ENCODE measurements at regions not wholly inside any gene's neighbourhood (a gene's known extent, or its start where the extent isn't known, plus 50 kb on each side); places are given as distances from the start of the nearest gene placed in this dataset.

GRCh38 chr4:33470805-33471204 is 2750.6 kb downstream of the PCDH7 start:
- no peak for DNase-seq (ENCODE audit: unreplicated experiment)
- H3K27me3 Mint-ChIP-seq (ENCODE audit: insufficient read depth, unreplicated experiment): no peaks in the 10 kb centered on the region
- H3K4me1 Mint-ChIP-seq (ENCODE audit: insufficient read depth, unreplicated experiment): no peaks in the 10 kb centered on the region
- H3K36me3 Mint-ChIP-seq (ENCODE audit: insufficient read depth, unreplicated experiment): no peaks in the 10 kb centered on the region
- H3K4me3 Mint-ChIP-seq (ENCODE audit: unreplicated experiment): no peak overlapping the region
- H3K27ac Mint-ChIP-seq (ENCODE audit: low read depth, unreplicated experiment): no peak overlapping the region
- no TSS peak for BruUV-seq (replicated peaks)
- ChIA-PET POLR2A (interaction anchor here (0.6 to 0.7 kb wide), 2 partner anchors 17 to 47 kb away, joined by 3 read pairs; no protein-coding TSS in a partner anchor), CTCF (interaction anchor here (0.7 kb wide), 1 partner anchor 1114 kb away, joined by 3 read pairs; no protein-coding TSS in a partner anchor)
- no peaks in the 10 kb centered on the region for H3K9me3 Mint-ChIP-seq (ENCODE audit: unreplicated experiment)
- no peak for TF ChIP-seq CTCF (IDR thresholded peaks at IDR 0.05; ENCODE audit: unreplicated experiment)
- intact Hi-C loops (cut with micrococcal nuclease): no loop called here

- no peak for TF ChIP-seq CTCF (IDR thresholded peaks at IDR 0.05; ENCODE audit: unreplicated experiment)
- ChIA-PET CTCF (no interaction called here), POLR2A (interaction anchor here (0.6 kb wide), 1 partner anchor 13 kb away, joined by 5 read pairs; no protein-coding TSS in a partner anchor)
Measured at GRCh38 chr4:33477715-33478114, 2757.5 kb downstream of the PCDH7 start.

GRCh38 chr4:33482773-33483172 is 2761.5 kb downstream of the ARAP2 start:
- intact Hi-C loops (cut with micrococcal nuclease): no loop called here
- no peak overlapping the region for H3K27ac Mint-ChIP-seq (ENCODE audit: low read depth, unreplicated experiment)
- no peak for DNase-seq (ENCODE audit: unreplicated experiment)
- no TSS peak for BruUV-seq (replicated peaks)
- no peak overlapping the region for H3K4me3 Mint-ChIP-seq (ENCODE audit: unreplicated experiment)
- no peaks in the 10 kb centered on the region for H3K36me3 Mint-ChIP-seq (ENCODE audit: insufficient read depth, unreplicated experiment)
- ChIA-PET POLR2A (no interaction called here), CTCF (no interaction called here)
- no peaks in the 10 kb centered on the region for H3K9me3 Mint-ChIP-seq (ENCODE audit: unreplicated experiment)
- no peaks in the 10 kb centered on the region for H3K4me1 Mint-ChIP-seq (ENCODE audit: insufficient read depth, unreplicated experiment)
- no peak for TF ChIP-seq CTCF (IDR thresholded peaks at IDR 0.05; ENCODE audit: unreplicated experiment)
- H3K27me3 Mint-ChIP-seq (ENCODE audit: insufficient read depth, unreplicated experiment): no peaks in the 10 kb centered on the region

More at GRCh38 chr4:33477715-33478114, 2757.5 kb downstream of the PCDH7 start:
- no TSS peak for BruUV-seq (replicated peaks)
- Mint-ChIP-seq H3K27me3 (ENCODE audit: insufficient read depth, unreplicated experiment) (no peaks in the 10 kb centered on the region), H3K4me3 (ENCODE audit: unreplicated experiment) (no peak overlapping the region), H3K4me1 (ENCODE audit: insufficient read depth, unreplicated experiment) (no peaks in the 10 kb centered on the region), H3K27ac (ENCODE audit: low read depth, unreplicated experiment) (no peak overlapping the region), H3K9me3 (ENCODE audit: unreplicated experiment) (no peaks in the 10 kb centered on the region), H3K36me3 (ENCODE audit: insufficient read depth, unreplicated experiment) (no peaks in the 10 kb centered on the region)
- DNase-seq (ENCODE audit: unreplicated experiment): no peak
- intact Hi-C loops (cut with micrococcal nuclease): no loop called here

GRCh38 chr4:33485111-33485510 is 2759.2 kb downstream of the ARAP2 start:
- DNase-seq (ENCODE audit: unreplicated experiment): no peak
- H3K4me1 Mint-ChIP-seq (ENCODE audit: insufficient read depth, unreplicated experiment): no peaks in the 10 kb centered on the region
- CTCF ChIA-PET: no interaction called here
- POLR2A ChIA-PET: no interaction called here
- H3K4me3 Mint-ChIP-seq (ENCODE audit: unreplicated experiment): no peak overlapping the region
- H3K27ac Mint-ChIP-seq (ENCODE audit: low read depth, unreplicated experiment): no peak overlapping the region
- intact Hi-C loops (cut with micrococcal nuclease): no loop called here
- no TSS peak for BruUV-seq (replicated peaks)
- no peaks in the 10 kb centered on the region for H3K36me3 Mint-ChIP-seq (ENCODE audit: insufficient read depth, unreplicated experiment)
- H3K27me3 Mint-ChIP-seq (ENCODE audit: insufficient read depth, unreplicated experiment): no peaks in the 10 kb centered on the region
- TF ChIP-seq CTCF (IDR thresholded peaks at IDR 0.05; ENCODE audit: unreplicated experiment): no peak
- no peaks in the 10 kb centered on the region for H3K9me3 Mint-ChIP-seq (ENCODE audit: unreplicated experiment)

Measured in MCF 10A (cell line).